D721Med (cell line): ENCODE measurements at regions not wholly inside any gene's neighbourhood (a gene's known extent, or its start where the extent isn't known, plus 50 kb on each side); places are given as distances from the start of the nearest gene placed in this dataset.

ENCODE experiments used
- DNase-seq: peaks from one replicate; pipeline ENCODE4 v3.0.0; 2011; ENCODE audit warnings: low spot score; ENCODE audit not compliant: insufficient read length
- FAIRE-seq: peaks from 2 replicates; lab custom pipeline; 2011; peaks lifted over from hg19 to GRCh38; lab: Jason Lieb, UNC
- CTCF ChIP-seq: IDR thresholded peaks from 2 replicates; pipeline ENCODE4 v1.5.1; 2012; ENCODE audit warnings: mild to moderate bottlenecking, control low read depth; ENCODE audit not compliant: insufficient read depth; ENCODE audit errors: missing control alignments

DNA sequence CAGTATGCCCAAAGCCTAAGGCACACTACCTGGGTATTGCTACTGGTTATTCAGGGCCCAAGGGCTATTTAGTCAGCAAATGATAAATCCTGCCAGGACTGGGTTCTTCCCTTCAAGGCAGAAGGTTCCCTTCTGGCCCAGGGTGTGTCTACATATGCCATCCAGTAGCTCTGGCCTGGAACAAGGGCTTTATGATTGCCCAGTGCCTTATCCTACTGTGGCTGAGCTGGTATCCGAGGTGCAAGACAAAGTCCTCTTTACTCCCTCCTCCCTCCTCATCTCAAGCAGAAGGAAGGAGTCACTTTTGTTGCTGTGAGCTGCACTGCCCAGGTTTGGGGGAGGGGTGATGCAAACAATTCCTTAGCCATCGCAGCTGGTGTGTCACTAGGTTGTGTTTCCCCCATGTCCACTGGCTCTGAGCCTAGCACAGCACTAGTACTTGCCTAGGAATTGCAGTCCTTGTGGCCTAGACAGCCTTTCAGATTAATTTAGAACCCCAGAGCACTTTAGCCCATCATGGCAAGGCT is 221.8 kb upstream of the TGFBR2 start:
- FAIRE-seq: no peak
- DNase-seq: no peak
- TF ChIP-seq CTCF: no peak

DNA sequence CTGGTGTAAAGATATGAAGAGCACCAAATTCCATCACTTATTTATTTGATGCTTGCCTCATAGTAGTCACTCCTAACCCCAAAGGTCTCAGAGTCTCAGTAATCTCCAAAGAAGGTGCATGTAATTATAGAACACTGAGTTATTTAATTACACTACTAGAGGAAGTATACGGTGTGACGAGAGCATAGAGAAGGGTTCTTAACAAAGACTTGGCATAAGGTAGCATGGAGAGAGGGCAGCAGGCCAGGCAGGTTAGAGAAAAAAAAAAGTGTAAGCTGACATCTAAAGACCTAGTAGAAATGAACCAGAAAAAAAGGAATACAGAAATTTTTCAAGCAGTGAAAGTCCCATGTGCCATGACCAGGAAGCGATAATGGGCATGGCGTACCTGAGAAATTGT is 213.3 kb upstream of the TGFBR2 start:
- FAIRE-seq: no peak
- DNase-seq: no peak
- TF ChIP-seq CTCF: no peak

DNA sequence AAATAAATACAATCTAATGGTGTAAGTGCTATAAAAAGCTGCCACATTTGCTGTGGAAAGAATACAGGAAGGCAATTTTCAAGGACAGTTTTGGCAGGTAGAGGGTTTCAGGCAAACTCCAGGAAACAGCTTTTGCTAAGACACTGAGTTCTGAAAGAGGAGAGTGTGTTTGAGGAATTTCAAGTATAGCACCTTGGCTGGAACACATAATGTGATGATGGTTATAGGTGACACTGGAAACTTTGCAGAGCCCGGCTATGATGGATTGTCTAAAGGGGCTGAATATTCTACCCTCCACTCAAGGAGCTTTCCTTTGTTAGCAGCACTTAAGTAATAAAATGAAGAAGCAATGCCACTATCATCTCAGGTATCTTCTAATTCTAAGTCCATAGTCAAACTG is 209.4 kb upstream of the TGFBR2 start:
- no peak for TF ChIP-seq CTCF
- no peak for DNase-seq
- FAIRE-seq: no peak

GRCh38 chr3:30399394-30400181 is 206.8 kb upstream of the TGFBR2 start:
- DNase-seq: no peak

GRCh38 chr3:30400926-30401325 is 205.5 kb upstream of the TGFBR2 start:
- DNase-seq (no peak), FAIRE-seq (no peak)
- TF ChIP-seq CTCF: no peak

More at GRCh38 chr3:30399394-30400181, 206.8 kb upstream of the TGFBR2 start:
- FAIRE-seq: no peak
- no peak for TF ChIP-seq CTCF

- FAIRE-seq: no peak
Measured at GRCh38 chr3:30401971-30402370, 204.4 kb upstream of the TGFBR2 start.

More at GRCh38 chr3:30401971-30402370, 204.4 kb upstream of the TGFBR2 start:
- DNase-seq: no peak
- no peak for TF ChIP-seq CTCF
